ENCODE measurements at regions not wholly inside any gene's neighbourhood (a gene's known extent, or its start where the extent isn't known, plus 50 kb on each side); places are given as distances from the start of the nearest gene placed in this dataset.

- no peak for DNase-seq (ENCODE audit: low read depth)
These were observed 157.7 kb upstream of the COL1A2 start for GRCh38 chr7:94236960-94237359.

GRCh38 chr7:94237417-94237816 is 157.3 kb upstream of the COL1A2 start:
- no peak for DNase-seq (ENCODE audit: low read depth)

GRCh38 chr7:94239661-94240234 is 154.9 kb upstream of the COL1A2 start:
- no peak for DNase-seq (ENCODE audit: low read depth)

- no peak for DNase-seq (ENCODE audit: low read depth)
These were observed 153.8 kb upstream of the COL1A2 start for GRCh38 chr7:94240902-94241301.

- no peak for DNase-seq (ENCODE audit: low read depth)
These were observed 153.2 kb upstream of the COL1A2 start for GRCh38 chr7:94241402-94241925.

- no peak for DNase-seq (ENCODE audit: low read depth)
These were observed 151.5 kb upstream of the COL1A2 start for GRCh38 chr7:94243066-94243711.

- no peak for DNase-seq (ENCODE audit: low read depth)
These were observed 149.9 kb upstream of the COL1A2 start for GRCh38 chr7:94244760-94245159.

- DNase-seq (ENCODE audit: low read depth) = no peak
These were observed 149.2 kb upstream of the COL1A2 start for GRCh38 chr7:94245500-94245899.

GRCh38 chr7:94247970-94248369 is 146.7 kb upstream of the COL1A2 start:
- DNase-seq (ENCODE audit: low read depth) = no peak

GRCh38 chr7:94249631-94250030 is 145.1 kb upstream of the COL1A2 start:
- no peak for DNase-seq (ENCODE audit: low read depth)

- DNase-seq (ENCODE audit: low read depth) = no peak
These were observed 144.6 kb upstream of the COL1A2 start for GRCh38 chr7:94250124-94250523.

- DNase-seq (ENCODE audit: low read depth) = no peak
These were observed 143.7 kb upstream of the COL1A2 start for GRCh38 chr7:94250987-94251386.

- DNase-seq (ENCODE audit: low read depth) = no peak
These were observed 142.6 kb upstream of the COL1A2 start for GRCh38 chr7:94252124-94252523.

GRCh38 chr7:94252971-94253370 is 141.7 kb upstream of the COL1A2 start:
- no peak for DNase-seq (ENCODE audit: low read depth)

GRCh38 chr7:94253686-94254085 is 141.0 kb upstream of the COL1A2 start:
- no peak for DNase-seq (ENCODE audit: low read depth)

- no peak for DNase-seq (ENCODE audit: low read depth)
These were observed 136.0 kb upstream of the COL1A2 start for GRCh38 chr7:94258418-94259300.

- DNase-seq (ENCODE audit: low read depth) = no peak
These were observed 133.6 kb upstream of the COL1A2 start for GRCh38 chr7:94261067-94261466.

GRCh38 chr7:94264756-94265155 is 129.9 kb upstream of the COL1A2 start:
- no peak for DNase-seq (ENCODE audit: low read depth)

GRCh38 chr7:94265456-94265855 is 129.2 kb upstream of the COL1A2 start:
- DNase-seq (ENCODE audit: low read depth) = no peak

- no peak for DNase-seq (ENCODE audit: low read depth)
These were observed 128.5 kb upstream of the COL1A2 start for GRCh38 chr7:94266238-94266644.

- DNase-seq (ENCODE audit: low read depth) = no peak
These were observed 123.9 kb upstream of the COL1A2 start for GRCh38 chr7:94270772-94271171.

GRCh38 chr7:94272821-94273583 is 121.7 kb upstream of the COL1A2 start:
- DNase-seq (ENCODE audit: low read depth) = no peak
